ENCODE measurements at regions not wholly inside any gene's neighbourhood (a gene's known extent, or its start where the extent isn't known, plus 50 kb on each side); places are given as distances from the start of the nearest gene placed in this dataset.
"Not testable (repeated sequence)": the region's sequence is repeated elsewhere in the genome, so short reads cannot be mapped to it uniquely, and the experiment has no call there.

- no peak for DNase-seq (ENCODE audit: low spot score)
These were observed 91.5 kb upstream of the KCND2 start for GRCh38 chr7:120181499-120181898.

- DNase-seq (ENCODE audit: low spot score), result no peak
These were observed 88.1 kb upstream of the KCND2 start for GRCh38 chr7:120184866-120185265.

- no peak for DNase-seq (ENCODE audit: low spot score)
These were observed 86.9 kb upstream of the KCND2 start for GRCh38 chr7:120185940-120186682.

- DNase-seq (ENCODE audit: low spot score), result no peak
These were observed 86.3 kb upstream of the KCND2 start for GRCh38 chr7:120186688-120187087.

- DNase-seq (ENCODE audit: low spot score), result no peak
These were observed 83.4 kb upstream of the KCND2 start for GRCh38 chr7:120189623-120190022.

- no peak for DNase-seq (ENCODE audit: low spot score)
These were observed 82.9 kb upstream of the KCND2 start for GRCh38 chr7:120190109-120190508.

GRCh38 chr7:120190566-120190965 is 82.4 kb upstream of the KCND2 start:
- DNase-seq (ENCODE audit: low spot score), result no peak

GRCh38 chr7:120191423-120191822 is 81.6 kb upstream of the KCND2 start:
- DNase-seq (ENCODE audit: low spot score), result not testable (repeated sequence)

- DNase-seq (ENCODE audit: low spot score), result no peak
These were observed 71.7 kb upstream of the KCND2 start for GRCh38 chr7:120201290-120201689.

GRCh38 chr7:120205101-120205500 is 67.9 kb upstream of the KCND2 start:
- DNase-seq (ENCODE audit: low spot score), result no peak

- no peak for DNase-seq (ENCODE audit: low spot score)
These were observed 65.9 kb upstream of the KCND2 start for GRCh38 chr7:120207037-120207436.

GRCh38 chr7:120215654-120216053 is 57.3 kb upstream of the KCND2 start:
- no peak for DNase-seq (ENCODE audit: low spot score)

- DNase-seq (ENCODE audit: low spot score), result no peak
These were observed 56.0 kb upstream of the KCND2 start for GRCh38 chr7:120216947-120217346.

GRCh38 chr7:120218712-120219111 is 54.3 kb upstream of the KCND2 start:
- no peak for DNase-seq (ENCODE audit: low spot score)

GRCh38 chr7:120221666-120222065 is 51.3 kb upstream of the KCND2 start:
- DNase-seq (ENCODE audit: low spot score), result no peak

Data from ureter (tissue), 1 donor.